ENCODE measurements at regions not wholly inside any gene's neighbourhood (a gene's known extent, or its start where the extent isn't known, plus 50 kb on each side); places are given as distances from the start of the nearest gene placed in this dataset.

- DNase-seq, result no peak
- Histone ChIP-seq H3K9me3 (no peaks in the 10 kb centered on the region), H3K27me3 (no peaks in the 10 kb centered on the region), H3K9ac (ENCODE audit: low read depth in 2 of 2, low read length in 2 of 2) (no peak overlapping the region), H3K4me1 (no peaks in the 10 kb centered on the region), H3K4me3 (no peak overlapping the region), H3K27ac (no peak overlapping the region), H3K36me3 (no peaks in the 10 kb centered on the region)
- intact Hi-C loops (cut with DNase I), result no loop called here
- TF ChIP-seq CTCF (IDR thresholded peaks at IDR 0.05), result no peak
Measured at GRCh38 chr16:63749276-63749675, 1372.6 kb downstream of the CDH11 start.

- H3K27me3 ChIP-seq, result no peaks in the 10 kb centered on the region
- H3K4me3 ChIP-seq, result no peak overlapping the region
- H3K27ac ChIP-seq, result no peak overlapping the region
- no peak for DNase-seq
- H3K4me1 ChIP-seq, result no peaks in the 10 kb centered on the region
- intact Hi-C loops (cut with DNase I), result no loop called here
- no peak for TF ChIP-seq CTCF (IDR thresholded peaks at IDR 0.05)
- H3K9me3 ChIP-seq, result no peaks in the 10 kb centered on the region
- no peaks in the 10 kb centered on the region for H3K36me3 ChIP-seq
- no peak overlapping the region for H3K9ac ChIP-seq (ENCODE audit: low read depth in 2 of 2, low read length in 2 of 2)
Measured at GRCh38 chr16:63745456-63745855, 1376.4 kb downstream of the CDH11 start.

- no peak overlapping the region for H3K4me3 ChIP-seq
- intact Hi-C loops (cut with DNase I), result no loop called here
- no peaks in the 10 kb centered on the region for H3K36me3 ChIP-seq
- H3K4me1 ChIP-seq, result no peaks in the 10 kb centered on the region
- H3K9ac ChIP-seq (ENCODE audit: low read depth in 2 of 2, low read length in 2 of 2), result no peak overlapping the region
- no peaks in the 10 kb centered on the region for H3K9me3 ChIP-seq
- H3K27ac ChIP-seq, result no peak overlapping the region
- no peaks in the 10 kb centered on the region for H3K27me3 ChIP-seq
- TF ChIP-seq CTCF (IDR thresholded peaks at IDR 0.05), result no peak
- no peak for DNase-seq
Measured at GRCh38 chr16:63744077-63744874, 1377.6 kb downstream of the CDH11 start.

- Histone ChIP-seq H3K4me1 (no peaks in the 10 kb centered on the region), H3K27me3 (no peaks in the 10 kb centered on the region), H3K36me3 (no peaks in the 10 kb centered on the region), H3K4me3 (no peak overlapping the region), H3K9ac (ENCODE audit: low read depth in 2 of 2, low read length in 2 of 2) (no peak overlapping the region), H3K9me3 (no peaks in the 10 kb centered on the region), H3K27ac (no peak overlapping the region)
- intact Hi-C loops (cut with DNase I), result no loop called here
- no peak for TF ChIP-seq CTCF (IDR thresholded peaks at IDR 0.05)
- no peak for DNase-seq
Measured at GRCh38 chr16:63742150-63742549, 1379.7 kb downstream of the CDH11 start.

- TF ChIP-seq CTCF (IDR thresholded peaks at IDR 0.05), result no peak
- Histone ChIP-seq H3K27me3 (no peaks in the 10 kb centered on the region), H3K27ac (no peak overlapping the region), H3K9me3 (no peaks in the 10 kb centered on the region), H3K4me1 (no peaks in the 10 kb centered on the region), H3K36me3 (no peaks in the 10 kb centered on the region), H3K9ac (ENCODE audit: low read depth in 2 of 2, low read length in 2 of 2) (no peak overlapping the region), H3K4me3 (no peak overlapping the region)
- intact Hi-C loops (cut with DNase I), result no loop called here
- no peak for DNase-seq
Measured at GRCh38 chr16:63737633-63738032, 1384.2 kb downstream of the CDH11 start.

Data from colonic mucosa (tissue), 4 donors.